ENCODE measurements at regions not wholly inside any gene's neighbourhood (a gene's known extent, or its start where the extent isn't known, plus 50 kb on each side); places are given as distances from the start of the nearest gene placed in this dataset.

DNA sequence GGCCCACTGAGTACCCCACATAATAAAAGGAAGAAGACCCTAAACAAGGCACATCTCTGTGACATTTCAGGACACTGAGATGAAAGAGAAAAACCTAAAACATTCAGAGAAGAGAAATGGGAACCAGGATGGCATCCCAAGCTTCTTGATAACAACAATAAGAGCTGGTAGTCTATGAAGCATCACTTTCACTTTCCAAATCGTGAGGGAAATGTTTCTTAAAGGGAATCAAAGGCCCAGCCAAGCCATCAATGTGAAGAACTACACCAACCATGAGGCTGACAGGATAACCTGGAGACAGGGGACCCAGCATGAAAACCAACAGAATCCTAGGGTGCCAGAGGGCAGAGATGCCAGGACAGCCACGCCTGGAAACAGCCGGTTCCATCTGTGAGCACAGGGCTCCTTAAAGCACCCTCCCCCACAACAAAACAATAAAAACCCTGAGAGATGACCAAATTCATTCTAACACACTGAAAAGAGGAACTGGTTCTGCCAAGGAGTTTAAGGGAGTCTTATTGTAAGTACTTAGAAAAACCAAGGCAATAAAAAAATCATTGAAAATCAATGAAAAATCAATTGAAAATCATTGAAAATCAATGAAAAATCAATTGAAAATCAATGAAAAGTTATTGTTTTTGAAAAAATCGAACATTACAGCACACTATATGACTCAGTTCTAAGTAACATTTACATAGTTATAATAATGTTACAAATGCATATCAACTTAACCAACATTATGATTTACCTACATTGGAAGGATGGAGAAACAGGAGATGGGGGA, 141.5 kb upstream of the ERG start:
- TF ChIP-seq POLR2AphosphoS5 (IDR thresholded peaks at IDR 0.05; ENCODE audit: borderline replicate concordance, low read depth, low read length) (no peak), EZH2 (IDR thresholded peaks at IDR 0.05) (no peak), FOXP2 (optimal IDR thresholded peaks at IDR 0.05; ENCODE audit: control extremely low read depth, extremely low read length, insufficient read depth) (no peak)
